PFSK-1 (cell line): ENCODE measurements at regions not wholly inside any gene's neighbourhood (a gene's known extent, or its start where the extent isn't known, plus 50 kb on each side); places are given as distances from the start of the nearest gene placed in this dataset.

Experiments
- FOXP2 ChIP-seq: optimal IDR thresholded peaks from 2 replicates; pipeline ENCODE3; 2011; ENCODE audit warnings: borderline replicate concordance, control low read depth, inconsistent platforms; ENCODE audit not compliant: insufficient read depth; ENCODE audit errors: extremely low read length, extremely low read depth
- POLR2AphosphoS5 ChIP-seq: IDR thresholded peaks from 2 replicates; pipeline ENCODE4 v1.6.1; 2012; ENCODE audit warnings: low read depth, mild to moderate bottlenecking, control low read depth, low read length, moderate library complexity
- SIN3A ChIP-seq: IDR thresholded peaks from 2 replicates; pipeline ENCODE4 v1.6.1; 2012; ENCODE audit warnings: mild to moderate bottlenecking, low read length, moderate library complexity, borderline replicate concordance; ENCODE audit not compliant: insufficient read depth
- TAF1 ChIP-seq: IDR thresholded peaks from 2 replicates; pipeline ENCODE4 v1.6.1; 2012; ENCODE audit warnings: low read length, control low read depth, borderline replicate concordance; ENCODE audit not compliant: insufficient read depth
- TF ChIP-seq, protein P1 (sequence below), 2 experiments: IDR thresholded peaks; 2 replicates each; pipeline versions ENCODE4 v1.6.1 to v1.8.0; 2011 to 2012; ENCODE audit warnings: low read depth in 2 of 2, low read length in 2 of 2, control low read depth in 1 of 2, inconsistent platforms in 1 of 2, mild to moderate bottlenecking in 1 of 2, moderate library complexity in 1 of 2; ENCODE audit not compliant: insufficient read depth in 1 of 2

DNA sequence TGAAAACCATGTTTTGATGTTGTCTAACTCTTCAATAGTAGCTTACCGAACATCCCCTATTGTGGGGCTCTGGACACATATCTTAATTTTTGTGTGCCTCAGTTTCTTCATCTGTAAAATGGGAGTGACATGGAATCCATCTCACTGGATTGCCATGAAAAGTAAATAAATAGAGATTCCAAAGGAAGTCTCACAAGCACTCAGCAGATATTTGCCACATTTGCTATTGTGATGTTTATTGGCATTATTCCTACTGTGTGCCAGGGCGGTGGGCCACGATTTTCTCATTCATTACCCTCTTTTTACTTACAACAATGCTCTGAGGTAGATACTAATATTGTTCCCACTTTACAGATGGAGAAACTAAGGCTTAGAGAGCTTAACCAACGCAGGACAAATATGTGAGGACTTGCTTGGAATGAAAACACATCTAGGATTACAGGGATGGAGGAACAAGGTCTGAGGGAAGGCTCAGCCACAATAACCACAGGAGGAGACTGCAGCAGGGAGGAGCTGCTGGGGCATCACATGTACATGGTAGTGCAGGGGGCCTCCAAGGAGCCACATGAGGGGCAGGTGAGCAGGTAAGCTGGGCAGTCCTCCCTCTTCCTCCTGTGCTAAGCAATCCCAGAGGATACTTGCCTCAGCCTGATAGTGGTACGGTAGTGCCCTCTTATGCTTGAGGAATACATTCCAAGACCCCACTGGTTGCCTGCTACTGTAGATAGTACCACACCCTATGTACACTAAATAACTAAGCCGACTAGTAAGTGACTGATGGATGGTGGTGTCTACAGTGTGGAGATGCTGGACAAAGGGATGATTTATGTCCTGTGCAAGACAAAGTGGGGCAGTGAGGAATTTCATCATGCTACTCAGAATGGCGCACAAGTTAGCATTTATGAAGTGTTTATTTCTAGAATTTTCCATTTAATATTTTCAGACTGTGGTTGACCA, 176.9 kb downstream of the FOXA2 start:
- TF ChIP-seq SIN3A (no peak), POLR2AphosphoS5 (no peak), TAF1 (no peak), FOXP2 (no peak)
- TF ChIP-seq, protein P1, sequence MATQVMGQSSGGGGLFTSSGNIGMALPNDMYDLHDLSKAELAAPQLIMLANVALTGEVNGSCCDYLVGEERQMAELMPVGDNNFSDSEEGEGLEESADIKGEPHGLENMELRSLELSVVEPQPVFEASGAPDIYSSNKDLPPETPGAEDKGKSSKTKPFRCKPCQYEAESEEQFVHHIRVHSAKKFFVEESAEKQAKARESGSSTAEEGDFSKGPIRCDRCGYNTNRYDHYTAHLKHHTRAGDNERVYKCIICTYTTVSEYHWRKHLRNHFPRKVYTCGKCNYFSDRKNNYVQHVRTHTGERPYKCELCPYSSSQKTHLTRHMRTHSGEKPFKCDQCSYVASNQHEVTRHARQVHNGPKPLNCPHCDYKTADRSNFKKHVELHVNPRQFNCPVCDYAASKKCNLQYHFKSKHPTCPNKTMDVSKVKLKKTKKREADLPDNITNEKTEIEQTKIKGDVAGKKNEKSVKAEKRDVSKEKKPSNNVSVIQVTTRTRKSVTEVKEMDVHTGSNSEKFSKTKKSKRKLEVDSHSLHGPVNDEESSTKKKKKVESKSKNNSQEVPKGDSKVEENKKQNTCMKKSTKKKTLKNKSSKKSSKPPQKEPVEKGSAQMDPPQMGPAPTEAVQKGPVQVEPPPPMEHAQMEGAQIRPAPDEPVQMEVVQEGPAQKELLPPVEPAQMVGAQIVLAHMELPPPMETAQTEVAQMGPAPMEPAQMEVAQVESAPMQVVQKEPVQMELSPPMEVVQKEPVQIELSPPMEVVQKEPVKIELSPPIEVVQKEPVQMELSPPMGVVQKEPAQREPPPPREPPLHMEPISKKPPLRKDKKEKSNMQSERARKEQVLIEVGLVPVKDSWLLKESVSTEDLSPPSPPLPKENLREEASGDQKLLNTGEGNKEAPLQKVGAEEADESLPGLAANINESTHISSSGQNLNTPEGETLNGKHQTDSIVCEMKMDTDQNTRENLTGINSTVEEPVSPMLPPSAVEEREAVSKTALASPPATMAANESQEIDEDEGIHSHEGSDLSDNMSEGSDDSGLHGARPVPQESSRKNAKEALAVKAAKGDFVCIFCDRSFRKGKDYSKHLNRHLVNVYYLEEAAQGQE (IDR thresholded peaks at IDR 0.05; ENCODE audit: insufficient read depth in 1 of 2, low read depth in 2 of 2, low read length in 2 of 2) = no peak

- TF ChIP-seq SIN3A (no peak), POLR2AphosphoS5 (no peak), TAF1 (no peak), FOXP2 (no peak)
- TF ChIP-seq, protein P1 (IDR thresholded peaks at IDR 0.05; ENCODE audit: insufficient read depth in 1 of 2, low read depth in 2 of 2, low read length in 2 of 2) = no peak
Observed at GRCh38 chr20:22404419-22405170, 179.8 kb downstream of the FOXA2 start.

DNA sequence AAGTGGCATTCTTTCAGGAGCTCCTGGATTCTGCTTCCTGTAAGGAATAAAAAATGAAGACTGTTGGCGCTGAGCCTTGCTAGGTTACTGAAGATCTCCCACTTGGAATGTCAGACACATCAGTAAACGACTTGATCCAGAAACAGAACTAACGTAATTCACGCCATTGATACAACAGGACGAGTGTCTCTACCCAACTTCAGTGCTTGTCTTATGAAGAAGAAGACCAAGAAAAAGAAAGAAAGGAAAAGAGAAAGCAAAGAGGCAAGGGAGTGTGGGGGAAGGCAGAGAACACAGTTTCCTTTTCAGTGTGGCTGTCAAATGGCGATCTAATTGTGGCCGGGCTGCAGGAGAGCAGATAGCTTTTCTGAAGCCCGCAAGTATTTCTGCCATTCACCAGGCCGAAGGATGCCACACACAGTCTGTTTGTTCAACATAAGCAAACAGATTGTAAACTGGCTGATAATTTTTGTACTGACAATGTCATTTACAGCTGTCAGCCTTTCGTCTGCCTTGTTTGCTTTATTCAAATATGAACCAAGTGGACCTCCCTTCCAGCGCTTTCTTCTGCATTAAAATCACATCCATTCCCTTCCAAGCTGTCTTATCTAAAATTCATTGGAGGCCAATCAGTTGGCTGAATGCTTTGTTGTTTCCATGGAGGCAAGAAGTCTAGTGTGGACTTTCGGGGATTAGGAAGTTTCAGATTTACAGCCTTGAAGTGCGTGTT, 180.6 kb downstream of the FOXA2 start:
- TF ChIP-seq, protein P1 (IDR thresholded peaks at IDR 0.05; ENCODE audit: insufficient read depth in 1 of 2, low read depth in 2 of 2, low read length in 2 of 2) = no peak
- TF ChIP-seq TAF1 (no peak), FOXP2 (no peak), POLR2AphosphoS5 (no peak), SIN3A (no peak)

- TF ChIP-seq SIN3A = no peak
- TF ChIP-seq POLR2AphosphoS5 = no peak
- TF ChIP-seq TAF1 = no peak
- TF ChIP-seq, protein P1 (IDR thresholded peaks at IDR 0.05; ENCODE audit: insufficient read depth in 1 of 2, low read depth in 2 of 2, low read length in 2 of 2) = no peak
- TF ChIP-seq FOXP2 = no peak
Observed at GRCh38 chr20:22403022-22403631, 181.2 kb downstream of the FOXA2 start.
